ENCODE measurements at regions not wholly inside any gene's neighbourhood (a gene's known extent, or its start where the extent isn't known, plus 50 kb on each side); places are given as distances from the start of the nearest gene placed in this dataset.

GRCh38 chr18:61273533-61273932, 59.7 kb upstream of the CDH20 start:
- H3K36me3 Mint-ChIP-seq (ENCODE audit: low read depth, unreplicated experiment) = no peaks in the 10 kb centered on the region
- H3K4me3 Mint-ChIP-seq (ENCODE audit: unreplicated experiment) = no peak overlapping the region
- no peaks in the 10 kb centered on the region for H3K4me1 Mint-ChIP-seq (ENCODE audit: unreplicated experiment)
- peaks cover 2% of the 10 kb centered on the region for H3K27me3 Mint-ChIP-seq (ENCODE audit: unreplicated experiment)
- no peak for DNase-seq (ENCODE audit: low spot score)
- H3K9me3 Mint-ChIP-seq (ENCODE audit: unreplicated experiment) = no peaks in the 10 kb centered on the region
- H3K27ac Mint-ChIP-seq (ENCODE audit: unreplicated experiment) = no peak overlapping the region
- no peak for TF ChIP-seq CTCF (IDR thresholded peaks at IDR 0.05; ENCODE audit: unreplicated experiment)

GRCh38 chr18:61274416-61274960, 58.7 kb upstream of the CDH20 start:
- Mint-ChIP-seq H3K9me3 (ENCODE audit: unreplicated experiment) (no peaks in the 10 kb centered on the region), H3K4me1 (ENCODE audit: unreplicated experiment) (no peaks in the 10 kb centered on the region)

GRCh38 chr18:61277808-61278207, 55.4 kb upstream of the CDH20 start:
- no peak overlapping the region for H3K27ac Mint-ChIP-seq (ENCODE audit: unreplicated experiment)
- no peak for TF ChIP-seq CTCF (IDR thresholded peaks at IDR 0.05; ENCODE audit: unreplicated experiment)
- H3K27me3 Mint-ChIP-seq (ENCODE audit: unreplicated experiment) = peaks cover 2% of the 10 kb centered on the region
- no peaks in the 10 kb centered on the region for H3K36me3 Mint-ChIP-seq (ENCODE audit: low read depth, unreplicated experiment)
- no peaks in the 10 kb centered on the region for H3K4me1 Mint-ChIP-seq (ENCODE audit: unreplicated experiment)
- no peak for DNase-seq (ENCODE audit: low spot score)
- H3K9me3 Mint-ChIP-seq (ENCODE audit: unreplicated experiment) = no peaks in the 10 kb centered on the region
- H3K4me3 Mint-ChIP-seq (ENCODE audit: unreplicated experiment) = no peak overlapping the region

More at GRCh38 chr18:61274416-61274960, 58.7 kb upstream of the CDH20 start:
- TF ChIP-seq CTCF (IDR thresholded peaks at IDR 0.05; ENCODE audit: unreplicated experiment) = no peak
- H3K27me3 Mint-ChIP-seq (ENCODE audit: unreplicated experiment) = peaks cover 2% of the 10 kb centered on the region
- no peak for DNase-seq (ENCODE audit: low spot score)
- no peak overlapping the region for H3K27ac Mint-ChIP-seq (ENCODE audit: unreplicated experiment)
- no peaks in the 10 kb centered on the region for H3K36me3 Mint-ChIP-seq (ENCODE audit: low read depth, unreplicated experiment)
- no peak overlapping the region for H3K4me3 Mint-ChIP-seq (ENCODE audit: unreplicated experiment)

GRCh38 chr18:61281431-61281830, 51.8 kb upstream of the CDH20 start:
- Mint-ChIP-seq H3K4me1 (ENCODE audit: unreplicated experiment) (no peaks in the 10 kb centered on the region), H3K9me3 (ENCODE audit: unreplicated experiment) (no peaks in the 10 kb centered on the region), H3K27me3 (ENCODE audit: unreplicated experiment) (peaks cover 2% of the 10 kb centered on the region), H3K27ac (ENCODE audit: unreplicated experiment) (no peak overlapping the region), H3K36me3 (ENCODE audit: low read depth, unreplicated experiment) (no peaks in the 10 kb centered on the region), H3K4me3 (ENCODE audit: unreplicated experiment) (no peak overlapping the region)
- no peak for DNase-seq (ENCODE audit: low spot score)
- TF ChIP-seq CTCF (IDR thresholded peaks at IDR 0.05; ENCODE audit: unreplicated experiment) = no peak

GRCh38 chr18:61282926-61283325, 50.3 kb upstream of the CDH20 start:
- Mint-ChIP-seq H3K4me1 (ENCODE audit: unreplicated experiment) (no peaks in the 10 kb centered on the region), H3K9me3 (ENCODE audit: unreplicated experiment) (no peaks in the 10 kb centered on the region), H3K27me3 (ENCODE audit: unreplicated experiment) (no peaks in the 10 kb centered on the region), H3K36me3 (ENCODE audit: low read depth, unreplicated experiment) (no peaks in the 10 kb centered on the region), H3K4me3 (ENCODE audit: unreplicated experiment) (no peak overlapping the region), H3K27ac (ENCODE audit: unreplicated experiment) (no peak overlapping the region)
- TF ChIP-seq CTCF (IDR thresholded peaks at IDR 0.05; ENCODE audit: unreplicated experiment) = no peak
- DNase-seq (ENCODE audit: low spot score) = no peak

All from endothelial cell (in vitro differentiated cells).